ENCODE measurements at regions not wholly inside any gene's neighbourhood (a gene's known extent, or its start where the extent isn't known, plus 50 kb on each side); places are given as distances from the start of the nearest gene placed in this dataset.

- Histone ChIP-seq H3K36me3 (no peaks in the 10 kb centered on the region), H3K27ac (no peak overlapping the region), H3K9me3 (no peaks in the 10 kb centered on the region), H3K27me3 (no peaks in the 10 kb centered on the region), H3K4me3 (no peak overlapping the region), H3K4me1 (no peaks in the 10 kb centered on the region)
- TF ChIP-seq CTCF (IDR thresholded peaks at IDR 0.05): no peak
- DNase-seq (ENCODE audit: low spot score): no peak
These were observed 72.9 kb upstream of the APCDD1 start for GRCh38 chr18:10381516-10381915.

DNA sequence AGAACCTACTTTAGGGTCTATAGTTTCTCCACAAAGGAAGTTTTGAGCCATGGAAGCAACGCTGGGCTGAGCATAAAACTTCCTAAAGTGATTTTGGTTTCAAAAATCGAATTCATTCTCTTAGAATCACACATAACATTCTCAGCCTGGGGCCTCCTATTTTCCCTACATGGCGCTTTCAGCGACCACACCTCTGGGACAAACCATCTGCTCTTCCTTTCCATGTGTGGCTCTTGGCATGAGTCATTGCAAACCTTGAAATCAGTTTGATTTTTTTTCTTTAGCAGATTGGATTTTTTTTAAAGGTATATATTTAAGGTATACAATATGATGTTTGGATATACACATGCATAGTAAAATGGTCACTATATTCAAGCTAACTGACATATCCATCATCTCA lies 72.5 kb upstream of the APCDD1 start:
- H3K27me3 ChIP-seq: no peaks in the 10 kb centered on the region

DNA sequence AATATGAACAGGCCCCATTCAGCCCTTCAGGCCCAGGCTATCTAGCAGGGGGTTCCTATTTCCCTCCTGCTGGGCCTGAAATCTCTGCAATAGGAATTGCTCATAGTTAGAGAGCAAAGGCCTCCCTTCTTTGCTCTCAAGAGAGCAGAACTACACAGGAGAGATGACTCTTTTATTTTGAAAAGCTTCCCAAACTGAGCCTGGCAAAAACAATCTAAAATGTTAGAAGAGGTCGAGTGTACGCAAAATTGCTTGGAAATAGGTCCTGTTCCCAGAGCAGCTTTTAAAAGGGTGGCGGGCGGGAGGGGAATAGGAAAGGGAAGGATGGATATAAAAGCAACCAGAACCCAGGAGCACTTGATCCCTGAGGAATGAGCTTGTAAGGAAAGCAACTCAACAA lies 68.4 kb upstream of the APCDD1 start:
- no peak for DNase-seq (ENCODE audit: low spot score)
- H3K4me1 ChIP-seq: no peaks in the 10 kb centered on the region
- H3K36me3 ChIP-seq: no peaks in the 10 kb centered on the region
- H3K9me3 ChIP-seq: no peaks in the 10 kb centered on the region
- no peak overlapping the region for H3K4me3 ChIP-seq
- no peak overlapping the region for H3K27ac ChIP-seq
- no peaks in the 10 kb centered on the region for H3K27me3 ChIP-seq
- no peak for TF ChIP-seq CTCF (IDR thresholded peaks at IDR 0.05)

More for the DNA sequence above, 72.5 kb upstream of the APCDD1 start:
- no peak for DNase-seq (ENCODE audit: low spot score)
- Histone ChIP-seq H3K36me3 (no peaks in the 10 kb centered on the region), H3K27ac (no peak overlapping the region), H3K9me3 (no peaks in the 10 kb centered on the region), H3K4me3 (no peak overlapping the region), H3K4me1 (no peaks in the 10 kb centered on the region)
- TF ChIP-seq CTCF (IDR thresholded peaks at IDR 0.05): no peak

DNA sequence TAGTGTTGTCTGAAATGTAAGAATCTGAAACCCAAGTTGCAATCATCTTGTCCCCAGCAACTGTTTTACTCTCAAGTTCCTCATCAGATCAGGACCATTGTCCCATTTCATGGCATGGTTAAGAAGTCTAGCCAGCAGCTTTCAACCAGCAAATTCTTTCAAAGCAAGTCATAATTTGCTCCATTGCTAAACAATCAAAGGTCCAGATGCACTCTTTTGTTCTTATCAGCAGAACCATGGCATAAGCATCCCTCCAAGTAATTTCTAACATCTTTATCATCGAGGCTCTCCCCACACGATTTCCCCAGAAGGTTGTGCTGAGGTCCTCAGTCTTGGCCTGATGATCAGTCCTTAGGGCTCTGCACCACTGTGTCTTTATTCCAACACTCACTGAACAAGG lies 67.5 kb upstream of the APCDD1 start:
- H3K27me3 ChIP-seq: no peaks in the 10 kb centered on the region
- no peak overlapping the region for H3K4me3 ChIP-seq
- no peak for TF ChIP-seq CTCF (IDR thresholded peaks at IDR 0.05)
- no peaks in the 10 kb centered on the region for H3K36me3 ChIP-seq
- no peak for DNase-seq (ENCODE audit: low spot score)
- H3K9me3 ChIP-seq: no peaks in the 10 kb centered on the region
- H3K27ac ChIP-seq: no peak overlapping the region
- no peaks in the 10 kb centered on the region for H3K4me1 ChIP-seq

GRCh38 chr18:10387399-10387798 lies 67.0 kb upstream of the APCDD1 start:
- TF ChIP-seq CTCF (IDR thresholded peaks at IDR 0.05): no peak
- Histone ChIP-seq H3K27me3 (no peaks in the 10 kb centered on the region), H3K4me1 (no peaks in the 10 kb centered on the region), H3K27ac (no peak overlapping the region), H3K9me3 (no peaks in the 10 kb centered on the region), H3K36me3 (no peaks in the 10 kb centered on the region), H3K4me3 (no peak overlapping the region)
- DNase-seq (ENCODE audit: low spot score): no peak

DNA sequence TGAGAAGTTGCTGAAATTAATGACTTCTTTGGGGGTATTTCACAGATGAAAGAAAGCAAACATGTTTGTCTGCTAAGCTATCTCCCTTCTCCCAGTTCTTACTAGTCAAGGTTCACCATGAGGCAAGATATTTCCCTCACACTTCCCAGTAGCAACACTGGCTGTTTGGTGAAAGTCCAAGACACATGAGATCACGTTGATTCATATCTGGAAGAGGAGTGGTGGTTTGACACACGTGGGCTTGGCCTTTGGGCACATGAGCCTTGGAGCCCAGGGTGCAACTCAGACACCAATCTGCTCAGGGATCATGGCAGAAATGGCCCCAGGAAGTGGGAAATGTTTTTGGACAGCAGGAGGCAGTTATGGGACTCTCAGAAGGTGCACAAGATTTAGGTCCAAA lies 66.1 kb upstream of the APCDD1 start:
- no peak overlapping the region for H3K4me3 ChIP-seq
- TF ChIP-seq CTCF (IDR thresholded peaks at IDR 0.05): no peak
- no peaks in the 10 kb centered on the region for H3K36me3 ChIP-seq
- no peaks in the 10 kb centered on the region for H3K27me3 ChIP-seq
- DNase-seq (ENCODE audit: low spot score): no peak
- no peaks in the 10 kb centered on the region for H3K9me3 ChIP-seq
- H3K4me1 ChIP-seq: no peaks in the 10 kb centered on the region
- no peak overlapping the region for H3K27ac ChIP-seq
